ENCODE measurements at regions not wholly inside any gene's neighbourhood (a gene's known extent, or its start where the extent isn't known, plus 50 kb on each side); places are given as distances from the start of the nearest gene placed in this dataset.

GRCh38 chr10:89929282-89930026 is 228.1 kb downstream of the KIF20B start:
- TF ChIP-seq EZH2 (IDR thresholded peaks at IDR 0.05) = no peak
- no peak for TF ChIP-seq POLR2AphosphoS5 (IDR thresholded peaks at IDR 0.05; ENCODE audit: borderline replicate concordance, low read depth, low read length)
